Right lobe of liver (tissue), 6 donors: ENCODE measurements at regions not wholly inside any gene's neighbourhood (a gene's known extent, or its start where the extent isn't known, plus 50 kb on each side); places are given as distances from the start of the nearest gene placed in this dataset.
"Not testable (repeated sequence)": the region's sequence is repeated elsewhere in the genome, so short reads cannot be mapped to it uniquely, and the experiment has no call there.

ENCODE experiments used
- ATAC-seq, 4 donors: fragments of 200-7000 bp; cut with Tn5 transposase; one replicate each; pipeline ENCODE4 v1.9.1; 2020; ENCODE audit warnings: mild to moderate bottlenecking in 4 of 4, moderate library complexity in 4 of 4
- DNase-seq, 3 donors: peaks; one replicate each; pipeline ENCODE4 v3.0.0-alpha.2; 2020
- H3K27ac ChIP-seq, 3 donors: fragments of 200-600 bp; one replicate each; pipeline ENCODE4 v1.8.0; 2022
- H3K27me3 ChIP-seq, 2 donors: fragments of 200-600 bp; one replicate each; pipeline ENCODE4 v1.8.0; 2022
- H3K36me3 ChIP-seq, 4 donors: fragments of 200-600 bp; sonication (generic) in 1 of 4; one replicate each; pipeline versions ENCODE4 v1.5.1 to v1.8.0; 2017 to 2022; ENCODE audit warnings: control low read depth in 1 of 4
- H3K4me1 ChIP-seq, 4 donors: fragments of 200-600 bp; sonication (generic) in 1 of 4; one replicate each; pipeline versions ENCODE4 v1.5.1 to v1.8.0; 2017 to 2022; ENCODE audit warnings: control low read depth in 1 of 4
- H3K4me3 ChIP-seq, 3 donors: fragments of 200-600 bp; one replicate each; pipeline ENCODE4 v1.8.0; 2022
- H3K9me3 ChIP-seq, 4 donors: fragments of 200-600 bp; sonication (generic) in 1 of 4; one replicate each; pipeline versions ENCODE4 v1.5.1 to v1.8.0; 2017 to 2022; ENCODE audit warnings: control low read depth in 1 of 4
- POLR2A ChIP-seq: fragments of 450-650 bp; IDR thresholded peaks from one replicate; pipeline ENCODE4 v1.6.1; 2017; ENCODE audit warnings: antibody characterized with exemption, mild to moderate bottlenecking
- WGBS: methylation state at CpG from one replicate; pipeline ENCODE4 v1.1.6; 2018; ENCODE audit warnings: low coverage, low lambda C conversion rate; ENCODE audit not compliant: insufficient coverage; ENCODE audit errors: missing lambda C conversion rate; 5-methylcytosine and 5-hydroxymethylcytosine counted together
- intact Hi-C, 2 donors: fragments of 100-400 bp; cut with DNase I; formaldehyde crosslinking; loops; one replicate each; pipeline versions ENCODE4 v1.11.2 to v1.14.1; 2022
- TF ChIP-seq, protein P1 (sequence below), 4 donors: fragments of 200-600 bp in 3 of 4; fragments of 450-650 bp in 1 of 4; IDR thresholded peaks; one replicate each; pipeline versions ENCODE4 v1.5.1 to v1.8.0; 2016 to 2022; ENCODE audit warnings: antibody characterized with exemption in 4 of 4, mild to moderate bottlenecking in 2 of 4
- donor health status: DM: no; HTN: yes; CAD: no.
- donor health status: DM: no; HTN: no; CAD: no.
- donor health status: DM: no; HTN: no; CAD: no.
- donor health status: DM: no; HTN: yes; CAD: no.
- donor health status: DM: no; HTN: yes; CAD: no.

DNA sequence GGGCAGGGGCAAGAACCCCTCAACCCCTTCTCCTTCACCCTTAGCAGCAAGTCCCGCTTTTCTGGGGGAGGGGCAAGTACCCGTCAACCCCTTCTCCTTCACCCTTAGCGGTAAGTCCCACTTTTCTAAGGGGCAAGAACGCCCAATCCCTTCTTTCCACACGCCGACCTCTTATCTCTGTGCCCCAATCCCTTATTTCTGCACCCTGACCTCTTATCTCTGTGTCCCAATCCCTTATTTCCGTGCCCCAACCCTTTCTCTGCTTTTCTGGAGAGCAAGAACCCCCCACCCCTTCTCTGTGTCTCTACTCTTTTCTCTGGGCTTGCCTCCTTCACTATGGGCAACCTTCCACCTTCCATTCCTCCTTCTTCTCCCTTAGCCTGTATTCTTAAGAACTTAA, 225.0 kb upstream of the DUSP10 start:
- DNase-seq, H3K36me3 ChIP-seq, H3K4me1 ChIP-seq, ATAC-seq, H3K27me3 ChIP-seq, H3K27ac ChIP-seq, H3K4me3 ChIP-seq, intact Hi-C loops, H3K9me3 ChIP-seq: not testable (repeated sequence)
- 92% methylated on average over 6 of the region's 7 CpGs for WGBS

DNA sequence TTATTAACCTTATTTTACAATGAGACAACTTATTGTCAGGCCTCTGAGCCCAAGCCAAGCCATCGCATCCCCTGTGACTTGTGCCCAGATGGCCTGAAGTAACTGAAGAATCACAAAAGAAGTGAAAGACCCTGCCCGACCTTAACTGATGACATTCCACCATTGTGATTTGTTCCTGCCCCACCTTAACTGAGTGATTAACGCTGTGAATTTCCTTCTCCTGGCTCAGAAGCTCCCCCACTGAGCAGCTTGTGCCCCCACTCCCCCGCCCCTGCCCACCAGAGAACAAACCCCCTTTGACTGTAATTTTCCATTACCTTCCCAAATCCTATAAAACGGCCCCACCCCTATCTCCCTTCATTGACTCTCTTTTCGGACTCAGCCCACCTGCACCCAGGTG, 224.0 kb upstream of the DUSP10 start:
- WGBS: 85% methylated on average over 4 of the region's 6 CpGs
- ATAC-seq, intact Hi-C loops, H3K9me3 ChIP-seq, DNase-seq, H3K4me3 ChIP-seq, H3K27me3 ChIP-seq, H3K36me3 ChIP-seq: not testable (repeated sequence)
- Histone ChIP-seq H3K4me1 (peaks cover 0 to 12% (median 6%) of the 10 kb centered on the region in 4 donors), H3K27ac (peak overlapping the region in 1 of 3 donors; percentile 26)

DNA sequence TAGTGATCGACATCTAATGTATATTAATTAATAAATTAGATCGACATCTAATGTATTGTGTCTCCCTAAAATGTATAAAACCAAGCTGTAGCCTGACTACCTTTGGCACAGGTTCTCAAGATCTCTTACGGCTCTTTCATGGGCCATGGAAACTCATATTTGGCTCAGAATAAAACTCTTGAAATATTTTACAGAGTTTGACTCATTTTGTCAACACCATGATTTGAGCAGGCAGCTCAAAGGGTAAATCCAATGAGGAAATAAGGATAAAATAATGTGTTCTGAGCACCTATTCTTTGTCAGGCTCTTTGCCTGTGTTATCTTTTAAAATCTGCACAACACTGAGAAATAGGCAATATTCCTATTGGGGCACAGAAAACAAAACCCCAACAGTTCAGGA, 223.4 kb upstream of the DUSP10 start:
- TF ChIP-seq POLR2A: no peak
- TF ChIP-seq, protein P1, sequence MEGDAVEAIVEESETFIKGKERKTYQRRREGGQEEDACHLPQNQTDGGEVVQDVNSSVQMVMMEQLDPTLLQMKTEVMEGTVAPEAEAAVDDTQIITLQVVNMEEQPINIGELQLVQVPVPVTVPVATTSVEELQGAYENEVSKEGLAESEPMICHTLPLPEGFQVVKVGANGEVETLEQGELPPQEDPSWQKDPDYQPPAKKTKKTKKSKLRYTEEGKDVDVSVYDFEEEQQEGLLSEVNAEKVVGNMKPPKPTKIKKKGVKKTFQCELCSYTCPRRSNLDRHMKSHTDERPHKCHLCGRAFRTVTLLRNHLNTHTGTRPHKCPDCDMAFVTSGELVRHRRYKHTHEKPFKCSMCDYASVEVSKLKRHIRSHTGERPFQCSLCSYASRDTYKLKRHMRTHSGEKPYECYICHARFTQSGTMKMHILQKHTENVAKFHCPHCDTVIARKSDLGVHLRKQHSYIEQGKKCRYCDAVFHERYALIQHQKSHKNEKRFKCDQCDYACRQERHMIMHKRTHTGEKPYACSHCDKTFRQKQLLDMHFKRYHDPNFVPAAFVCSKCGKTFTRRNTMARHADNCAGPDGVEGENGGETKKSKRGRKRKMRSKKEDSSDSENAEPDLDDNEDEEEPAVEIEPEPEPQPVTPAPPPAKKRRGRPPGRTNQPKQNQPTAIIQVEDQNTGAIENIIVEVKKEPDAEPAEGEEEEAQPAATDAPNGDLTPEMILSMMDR (IDR thresholded peaks at IDR 0.05): no peak
- H3K4me3 ChIP-seq: no peak overlapping the region
- H3K4me1 ChIP-seq: peaks cover 0 to 13% (median 7%) of the 10 kb centered on the region in 4 donors
- H3K36me3 ChIP-seq: no peaks in the 10 kb centered on the region
- DNase-seq (no peak), ATAC-seq (peak in 1 of 4 donors; percentile 78)
- intact Hi-C loops: no loop called here
- peak overlapping the region in 1 of 3 donors; percentile 26 for H3K27ac ChIP-seq
- H3K9me3 ChIP-seq: no peaks in the 10 kb centered on the region
- 57% methylated on average over 3 of the region's 3 CpGs for WGBS
- H3K27me3 ChIP-seq: no peaks in the 10 kb centered on the region

DNA sequence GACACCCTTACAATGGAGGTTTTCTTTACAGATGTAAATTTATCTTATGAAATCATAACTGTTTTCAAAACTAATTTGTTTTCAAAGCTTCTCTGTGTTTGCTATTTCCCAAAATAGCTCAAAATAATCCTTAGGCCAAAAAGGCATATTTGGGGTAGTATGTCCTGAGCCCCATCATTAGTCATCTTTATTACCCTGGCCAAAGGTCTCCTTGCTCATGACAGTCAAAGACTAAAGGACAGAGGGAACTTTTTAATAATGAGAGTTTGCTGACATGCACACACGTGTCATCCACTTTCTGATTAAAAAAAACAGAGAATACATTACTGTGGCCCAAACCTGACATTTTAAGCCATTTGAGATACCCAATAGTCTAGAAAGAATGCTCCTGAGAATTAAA, 221.9 kb upstream of the DUSP10 start:
- no peak for DNase-seq
- ATAC-seq: peak in 1 of 4 donors; percentile 64
- H3K4me1 ChIP-seq: peaks cover 0 to 13% (median 7%) of the 10 kb centered on the region in 4 donors
- H3K9me3 ChIP-seq: no peaks in the 10 kb centered on the region
- no peak overlapping the region for H3K4me3 ChIP-seq
- no peaks in the 10 kb centered on the region for H3K27me3 ChIP-seq
- no peak overlapping the region for H3K27ac ChIP-seq
- H3K36me3 ChIP-seq: no peaks in the 10 kb centered on the region
- intact Hi-C loops: no loop called here
- WGBS: 58% methylated on average over 1 of the region's 1 CpG
- TF ChIP-seq, protein P1 (IDR thresholded peaks at IDR 0.05): no peak
- TF ChIP-seq POLR2A: no peak

DNA sequence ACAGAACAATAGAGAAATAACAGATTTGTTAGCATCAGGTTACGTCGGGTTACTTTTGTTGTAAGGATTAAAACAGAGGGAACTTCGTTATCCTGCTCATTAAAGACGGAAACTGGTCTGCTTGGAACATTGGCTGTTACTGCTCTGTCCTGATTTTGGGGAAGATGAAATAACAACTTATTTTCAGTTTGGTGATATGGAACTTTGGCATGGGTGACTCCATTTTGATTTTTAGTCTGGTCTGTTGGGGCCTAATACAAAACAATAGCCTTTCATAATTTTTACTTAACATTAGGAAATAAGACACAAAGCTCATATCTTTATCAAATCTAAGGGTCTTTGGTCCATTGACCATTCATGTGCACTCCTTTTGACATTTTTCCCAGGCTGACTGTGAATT, 220.5 kb upstream of the DUSP10 start:
- ATAC-seq (no peak), DNase-seq (no peak)
- peaks cover 0 to 13% (median 7%) of the 10 kb centered on the region in 4 donors for H3K4me1 ChIP-seq
- no peaks in the 10 kb centered on the region for H3K27me3 ChIP-seq
- intact Hi-C loops: no loop called here
- H3K9me3 ChIP-seq: no peaks in the 10 kb centered on the region
- TF ChIP-seq, protein P1 (IDR thresholded peaks at IDR 0.05): no peak
- TF ChIP-seq POLR2A: no peak
- no peak overlapping the region for H3K4me3 ChIP-seq
- H3K27ac ChIP-seq: peak overlapping the region in 1 of 3 donors; percentile 31
- WGBS: 98% methylated on average over 4 of the region's 4 CpGs
- H3K36me3 ChIP-seq: no peaks in the 10 kb centered on the region
